ENCODE measurements at regions not wholly inside any gene's neighbourhood (a gene's known extent, or its start where the extent isn't known, plus 50 kb on each side); places are given as distances from the start of the nearest gene placed in this dataset.

DNA sequence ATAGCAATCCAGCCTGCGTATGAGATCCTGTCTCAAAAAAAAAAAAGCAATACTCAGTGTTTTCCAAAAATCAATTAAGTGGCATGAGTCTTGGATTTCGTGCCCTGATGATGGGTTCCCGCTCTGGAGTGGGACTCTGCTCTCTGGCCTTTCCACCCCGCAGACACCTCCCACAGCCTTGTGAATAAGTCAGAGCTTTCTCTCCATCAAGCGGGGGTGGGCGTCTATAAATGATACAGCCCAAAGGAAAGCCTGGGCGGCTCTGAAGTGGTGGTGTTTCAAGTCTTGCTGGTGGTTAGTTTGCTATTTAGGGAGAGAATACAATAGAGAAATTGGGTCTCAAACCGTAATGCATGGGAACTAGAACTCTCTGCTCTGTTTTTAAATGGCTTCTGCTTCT is 52.5 kb upstream of the TAGAP start:
- no peak overlapping the region for H2BK120ac ChIP-seq (ENCODE audit: low read depth, low read length, poor library complexity, severe bottlenecking)
- Mint-ChIP-seq H3K4me1 (peaks cover 0 to 7% of the 10 kb centered on the region in 2 experiments; a peak in 2 of 4 replicates), H3K9me3 (no peaks in the 10 kb centered on the region), H3K27me3 (ENCODE audit: low read depth) (no peaks in the 10 kb centered on the region), H3K27ac (no peak overlapping the region), H3K36me3 (ENCODE audit: insufficient read depth in 1 of 3, low read depth in 3 of 3) (no peaks in the 10 kb centered on the region), H3K4me3 (no peak overlapping the region)
- no peak overlapping the region for H4K5ac ChIP-seq (ENCODE audit: insufficient read length, low read depth, low read length)
- TF ChIP-seq, protein P1, sequence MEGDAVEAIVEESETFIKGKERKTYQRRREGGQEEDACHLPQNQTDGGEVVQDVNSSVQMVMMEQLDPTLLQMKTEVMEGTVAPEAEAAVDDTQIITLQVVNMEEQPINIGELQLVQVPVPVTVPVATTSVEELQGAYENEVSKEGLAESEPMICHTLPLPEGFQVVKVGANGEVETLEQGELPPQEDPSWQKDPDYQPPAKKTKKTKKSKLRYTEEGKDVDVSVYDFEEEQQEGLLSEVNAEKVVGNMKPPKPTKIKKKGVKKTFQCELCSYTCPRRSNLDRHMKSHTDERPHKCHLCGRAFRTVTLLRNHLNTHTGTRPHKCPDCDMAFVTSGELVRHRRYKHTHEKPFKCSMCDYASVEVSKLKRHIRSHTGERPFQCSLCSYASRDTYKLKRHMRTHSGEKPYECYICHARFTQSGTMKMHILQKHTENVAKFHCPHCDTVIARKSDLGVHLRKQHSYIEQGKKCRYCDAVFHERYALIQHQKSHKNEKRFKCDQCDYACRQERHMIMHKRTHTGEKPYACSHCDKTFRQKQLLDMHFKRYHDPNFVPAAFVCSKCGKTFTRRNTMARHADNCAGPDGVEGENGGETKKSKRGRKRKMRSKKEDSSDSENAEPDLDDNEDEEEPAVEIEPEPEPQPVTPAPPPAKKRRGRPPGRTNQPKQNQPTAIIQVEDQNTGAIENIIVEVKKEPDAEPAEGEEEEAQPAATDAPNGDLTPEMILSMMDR (conservative IDR thresholded peaks at IDR 0.05) = no peak
- H3K79me1 ChIP-seq (ENCODE audit: insufficient read depth, low read depth, low read length, poor library complexity, severe bottlenecking) = no peaks in the 10 kb centered on the region
- no peaks in the 10 kb centered on the region for H3K23me2 ChIP-seq (ENCODE audit: insufficient read length, low read depth, low read length, poor library complexity, severe bottlenecking)
- H3K79me2 ChIP-seq (ENCODE audit: insufficient read depth, low read length) = no peaks in the 10 kb centered on the region
- no CpG with 5 or more reads among the region's 8 CpGs for WGBS (ENCODE audit: extremely low coverage, insufficient read length, low lambda C conversion rate)
- H2BK15ac ChIP-seq (ENCODE audit: low read depth, low read length) = no peak overlapping the region
- no peak overlapping the region for H3T11ph ChIP-seq (ENCODE audit: low read length)
- H2AK5ac ChIP-seq (ENCODE audit: insufficient read length, low read length) = no peak overlapping the region
- no peaks in the 10 kb centered on the region for H3K27me3 ChIP-seq (ENCODE audit: insufficient read depth, low read length)
- no peak for DNase-seq
- H3K56ac ChIP-seq (ENCODE audit: insufficient read length, low read depth, low read length) = no peak overlapping the region
- no peak overlapping the region for H3K9ac ChIP-seq (ENCODE audit: extremely low read depth, insufficient read length, low read length)
- H3K27ac ChIP-seq (ENCODE audit: insufficient read length, low read depth, low read length) = no peak overlapping the region
- H2BK5ac ChIP-seq (ENCODE audit: insufficient read length, low read length) = no peak overlapping the region
- H2BK12ac ChIP-seq (ENCODE audit: insufficient read length, low read depth, low read length) = no peak overlapping the region
- no peak overlapping the region for H2BK20ac ChIP-seq (ENCODE audit: low read depth, low read length, poor library complexity, severe bottlenecking)
- no peak overlapping the region for H3K14ac ChIP-seq (ENCODE audit: insufficient read depth, low read length)
- H3K4me2 ChIP-seq (ENCODE audit: insufficient read depth, insufficient read length, low read length) = no peak overlapping the region
- H4K8ac ChIP-seq (replicated peaks; ENCODE audit: insufficient read length, low read depth, low read length) = no peak overlapping the region
- no peak overlapping the region for H3K23ac ChIP-seq (ENCODE audit: insufficient read length, low read depth, low read length)
- H3K4me1 ChIP-seq (ENCODE audit: insufficient read depth, low read length) = no peaks in the 10 kb centered on the region; the same call in 1 of the 2 replicates
- no peak overlapping the region for H4K91ac ChIP-seq (ENCODE audit: insufficient read length, low read depth, low read length)
- no peaks in the 10 kb centered on the region for H3K9me3 ChIP-seq (ENCODE audit: control insufficient read depth, low read depth, low read length)
- no peak overlapping the region for H3K4ac ChIP-seq (ENCODE audit: low read depth, low read length)
- H4K20me1 ChIP-seq (ENCODE audit: control insufficient read depth, insufficient read depth, insufficient read length) = no peaks in the 10 kb centered on the region
- no peak overlapping the region for H3K18ac ChIP-seq (ENCODE audit: insufficient read length, low read depth, low read length)
- H2AFZ ChIP-seq (ENCODE audit: low read length) = no peak overlapping the region

Measured in H9 (cell line).